Esophagus (tissue), 2 donors: ENCODE measurements at regions not wholly inside any gene's neighbourhood (a gene's known extent, or its start where the extent isn't known, plus 50 kb on each side); places are given as distances from the start of the nearest gene placed in this dataset.

ENCODE experiments used
- H3K27ac ChIP-seq, 2 donors: one replicate each; pipeline ENCODE4 v1.5.1; 2013; ENCODE audit warnings: low read depth in 2 of 2, mild to moderate bottlenecking in 2 of 2, inconsistent platforms in 1 of 2, low read length in 1 of 2, moderate library complexity in 1 of 2
- H3K27me3 ChIP-seq, 2 donors: one replicate each; pipeline ENCODE4 v1.6.1; 2013; ENCODE audit warnings: low read length in 2 of 2, control low read depth in 1 of 2, mild to moderate bottlenecking in 1 of 2; ENCODE audit not compliant: insufficient read depth in 2 of 2, control insufficient read depth in 1 of 2
- H3K36me3 ChIP-seq, 2 donors: one replicate each; pipeline ENCODE4 v1.6.1; 2013; ENCODE audit warnings: low read length in 1 of 2; ENCODE audit not compliant: control insufficient read depth in 2 of 2, insufficient read depth in 2 of 2
- H3K4me1 ChIP-seq, 2 donors: one replicate each; pipeline ENCODE4 v1.6.1; 2013; ENCODE audit warnings: low read length in 1 of 2; ENCODE audit not compliant: control insufficient read depth in 2 of 2, insufficient read depth in 2 of 2
- H3K4me3 ChIP-seq, 2 donors: one replicate each; pipeline ENCODE4 v1.5.1; 2013; ENCODE audit warnings: low read length in 2 of 2, mild to moderate bottlenecking in 2 of 2, low read depth in 1 of 2, moderate library complexity in 1 of 2
- H3K9me3 ChIP-seq, 2 donors: one replicate each; pipeline ENCODE4 v1.6.1; 2013; ENCODE audit warnings: mild to moderate bottlenecking in 2 of 2, low read depth in 1 of 2, low read length in 1 of 2, moderate library complexity in 1 of 2; ENCODE audit not compliant: control insufficient read depth in 2 of 2, insufficient read depth in 1 of 2
- WGBS, 2 donors: extraction: QIAGEN DNeasy Blood & Tissue Kit; methylation state at CpG; one replicate each; pipeline ENCODE4 v1.1.7; 2013; 5-methylcytosine and 5-hydroxymethylcytosine counted together
- donor health status: healthy with polysubstance abuse.
- donor health status: Bipolar disorder and iron deficiency.

GRCh38 chr6:165717732-165718465, 54.9 kb upstream of the PDE10A start:
- Histone ChIP-seq H3K36me3 (no peaks in the 10 kb centered on the region), H3K27ac (no peak overlapping the region), H3K4me1 (no peaks in the 10 kb centered on the region), H3K4me3 (no peak overlapping the region), H3K27me3 (no peaks in the 10 kb centered on the region), H3K9me3 (no peaks in the 10 kb centered on the region)
- whole genome bisulfite sequencing, 2 donors: 50 to 52% methylated on average over 5 of the region's 5 CpGs

DNA sequence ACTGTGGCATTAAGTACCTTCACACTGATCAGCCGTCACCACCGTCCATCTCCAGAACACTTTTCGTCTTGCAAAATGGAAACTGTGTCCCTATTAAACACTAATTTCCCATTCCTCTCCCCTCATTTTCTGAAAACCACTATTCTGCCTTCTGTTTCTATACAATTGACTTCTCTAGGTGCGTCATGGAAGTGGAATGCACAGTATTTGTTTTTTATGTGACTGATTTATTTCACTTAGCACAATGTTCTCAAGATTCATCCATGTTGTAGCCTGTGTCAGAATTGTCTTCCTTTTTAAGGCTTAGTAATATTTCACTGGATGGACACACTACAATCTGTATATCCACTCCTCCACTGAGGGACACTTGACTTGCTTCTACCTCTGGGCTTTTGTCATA, 53.8 kb upstream of the PDE10A start:
- H3K9me3 ChIP-seq: no peaks in the 10 kb centered on the region
- no peak overlapping the region for H3K27ac ChIP-seq
- H3K27me3 ChIP-seq: no peaks in the 10 kb centered on the region
- WGBS, 2 donors: 88 to 90% methylated on average over 4 of the region's 4 CpGs
- H3K36me3 ChIP-seq: no peaks in the 10 kb centered on the region
- H3K4me1 ChIP-seq: no peaks in the 10 kb centered on the region
- no peak overlapping the region for H3K4me3 ChIP-seq

DNA sequence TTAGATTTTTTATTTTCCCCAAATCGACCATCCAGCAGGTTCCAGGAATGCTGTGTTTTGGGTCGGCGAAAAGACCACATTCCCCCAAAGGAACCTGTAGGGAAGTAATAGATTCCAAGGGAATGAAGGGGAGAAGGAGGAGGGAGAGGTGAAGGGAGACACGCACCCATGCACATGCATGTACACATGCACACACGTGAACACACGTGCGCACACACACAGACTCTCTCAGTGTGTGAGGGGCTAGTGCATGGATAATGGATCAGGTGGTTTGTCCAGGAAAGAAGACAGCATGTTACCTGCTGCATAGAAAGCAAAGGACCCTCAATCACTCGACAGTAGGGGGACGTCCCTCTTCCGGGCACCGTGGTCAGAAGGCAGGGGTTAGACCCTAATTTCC, 52.4 kb upstream of the PDE10A start:
- WGBS, 2 donors: 85 to 92% methylated on average over 11 of the region's 11 CpGs
- Histone ChIP-seq H3K9me3 (peaks cover 0 to 3% of the 10 kb centered on the region in 2 donors), H3K4me1 (peaks cover 0 to 3% of the 10 kb centered on the region in 2 donors)

GRCh38 chr6:165714907-165715306, 51.9 kb upstream of the PDE10A start:
- H3K27ac ChIP-seq: no peak overlapping the region
- H3K4me3 ChIP-seq: no peak overlapping the region
- peaks cover 0 to 3% of the 10 kb centered on the region in 2 donors for H3K4me1 ChIP-seq
- no peaks in the 10 kb centered on the region for H3K27me3 ChIP-seq
- WGBS, 2 donors: 89 to 92% methylated on average over 17 to 18 of the region's 18 CpGs
- H3K36me3 ChIP-seq: no peaks in the 10 kb centered on the region
- H3K9me3 ChIP-seq: peaks cover 0 to 3% of the 10 kb centered on the region in 2 donors

More for the DNA sequence above, 52.4 kb upstream of the PDE10A start:
- Histone ChIP-seq H3K36me3 (no peaks in the 10 kb centered on the region), H3K27me3 (no peaks in the 10 kb centered on the region), H3K27ac (no peak overlapping the region), H3K4me3 (no peak overlapping the region)

- WGBS, 2 donors: 87% methylated on average over 12 of the region's 12 CpGs
- Histone ChIP-seq H3K9me3 (peaks cover 2 to 3% of the 10 kb centered on the region in 2 donors), H3K4me1 (peaks cover 0 to 3% of the 10 kb centered on the region in 2 donors), H3K4me3 (no peak overlapping the region), H3K36me3 (no peaks in the 10 kb centered on the region), H3K27ac (no peak overlapping the region), H3K27me3 (no peaks in the 10 kb centered on the region)
Observed at GRCh38 chr6:165713845-165714466, 50.9 kb upstream of the PDE10A start.
